GM12892 (cell line): ENCODE measurements at regions not wholly inside any gene's neighbourhood (a gene's known extent, or its start where the extent isn't known, plus 50 kb on each side); places are given as distances from the start of the nearest gene placed in this dataset.

ENCODE experiments used
- DNase-seq: peaks from one replicate; pipeline ENCODE4 v3.0.0; 2011; ENCODE audit not compliant: insufficient read length
- FAIRE-seq: peaks from 2 replicates; lab custom pipeline; 2011; peaks lifted over from hg19 to GRCh38; lab: Jason Lieb, UNC
- POLR2A ChIP-seq: IDR thresholded peaks from 2 replicates; pipeline ENCODE4 v1.6.1; 2011; ENCODE audit warnings: low read depth, low read length, control low read depth
- POLR2AphosphoS5 ChIP-seq: IDR thresholded peaks from 2 replicates; pipeline ENCODE4 v1.6.1; 2011; ENCODE audit warnings: low read depth, low read length, control low read depth
- TAF1 ChIP-seq: IDR thresholded peaks from 2 replicates; pipeline ENCODE4 v1.6.1; 2011; ENCODE audit warnings: low read depth, mild to moderate bottlenecking, control low read depth, low read length, borderline replicate concordance

- FAIRE-seq (no peak), DNase-seq (no peak)
- TF ChIP-seq POLR2AphosphoS5 (no peak), TAF1 (no peak), POLR2A (no peak)
Observed at GRCh38 chr3:68139897-68140296, 485.5 kb upstream of the SUCLG2 start.

GRCh38 chr3:68136411-68136810 is 482.0 kb upstream of the SUCLG2 start:
- FAIRE-seq, result no peak
- TF ChIP-seq POLR2A, result no peak
- no peak for TF ChIP-seq POLR2AphosphoS5
- TF ChIP-seq TAF1, result no peak
- DNase-seq, result no peak

- DNase-seq (no peak), FAIRE-seq (no peak)
- TF ChIP-seq POLR2A, result no peak
- TF ChIP-seq POLR2AphosphoS5, result no peak
- TF ChIP-seq TAF1, result no peak
Observed at GRCh38 chr3:68135067-68135466, 480.7 kb upstream of the SUCLG2 start.

GRCh38 chr3:68129065-68129464 is 474.7 kb upstream of the SUCLG2 start:
- TF ChIP-seq POLR2A, result no peak
- no peak for TF ChIP-seq TAF1
- no peak for TF ChIP-seq POLR2AphosphoS5
- no peak for FAIRE-seq
- DNase-seq, result no peak

GRCh38 chr3:68123231-68123630 is 468.8 kb upstream of the SUCLG2 start:
- no peak for FAIRE-seq
- TF ChIP-seq POLR2AphosphoS5, result no peak
- no peak for TF ChIP-seq POLR2A
- TF ChIP-seq TAF1, result no peak
- DNase-seq, result no peak

GRCh38 chr3:68121287-68121686 is 466.9 kb upstream of the SUCLG2 start:
- TF ChIP-seq POLR2AphosphoS5, result no peak
- no peak for TF ChIP-seq POLR2A
- TF ChIP-seq TAF1, result no peak
- no peak for FAIRE-seq

GRCh38 chr3:68116580-68116979 is 462.2 kb upstream of the SUCLG2 start:
- DNase-seq (no peak), FAIRE-seq (no peak)
- no peak for TF ChIP-seq POLR2AphosphoS5
- TF ChIP-seq POLR2A, result no peak
- TF ChIP-seq TAF1, result no peak

More at GRCh38 chr3:68121287-68121686, 466.9 kb upstream of the SUCLG2 start:
- no peak for DNase-seq

- no peak for FAIRE-seq
- TF ChIP-seq POLR2AphosphoS5, result no peak
- no peak for TF ChIP-seq TAF1
- TF ChIP-seq POLR2A, result no peak
- DNase-seq, result no peak
Observed at GRCh38 chr3:68103811-68104210, 449.4 kb upstream of the SUCLG2 start.

- no peak for FAIRE-seq
- TF ChIP-seq POLR2A (no peak), POLR2AphosphoS5 (no peak), TAF1 (no peak)
Observed at GRCh38 chr3:68090571-68090970, 436.2 kb upstream of the SUCLG2 start.

GRCh38 chr3:68089572-68090011 is 435.2 kb upstream of the SUCLG2 start:
- DNase-seq (no peak), FAIRE-seq (no peak)
- TF ChIP-seq POLR2AphosphoS5 (no peak), TAF1 (no peak), POLR2A (no peak)

More at GRCh38 chr3:68090571-68090970, 436.2 kb upstream of the SUCLG2 start:
- no peak for DNase-seq

GRCh38 chr3:68088636-68089035 is 434.2 kb upstream of the SUCLG2 start:
- TF ChIP-seq TAF1, result no peak
- no peak for TF ChIP-seq POLR2A
- TF ChIP-seq POLR2AphosphoS5, result no peak
- FAIRE-seq, result no peak
- DNase-seq, result no peak

- DNase-seq, result no peak
- no peak for FAIRE-seq
- TF ChIP-seq TAF1 (no peak), POLR2A (no peak), POLR2AphosphoS5 (no peak)
Observed at GRCh38 chr3:68088216-68088615, 433.8 kb upstream of the SUCLG2 start.

GRCh38 chr3:68072062-68072461 is 417.6 kb upstream of the SUCLG2 start:
- TF ChIP-seq POLR2A, result no peak
- no peak for TF ChIP-seq POLR2AphosphoS5
- TF ChIP-seq TAF1, result no peak
- DNase-seq (no peak), FAIRE-seq (no peak)
